Kidney (tissue), 13 donors: ENCODE measurements at regions not wholly inside any gene's neighbourhood (a gene's known extent, or its start where the extent isn't known, plus 50 kb on each side); places are given as distances from the start of the nearest gene placed in this dataset.
"Not testable (repeated sequence)": the region's sequence is repeated elsewhere in the genome, so short reads cannot be mapped to it uniquely, and the experiment has no call there.

Experiments
- DNase-seq, 5 donors: peaks; one replicate each; pipeline ENCODE4 v3.0.0-alpha.2; 2013 to 2020
- FAIRE-seq: peaks from 2 replicates; lab custom pipeline; 2012; peaks lifted over from hg19 to GRCh38; lab: Jason Lieb, UNC
- H3K27ac ChIP-seq, 2 donors: one replicate each; pipeline ENCODE4 v1.7.0; 2013; ENCODE audit warnings: low read depth in 2 of 2, low read length in 2 of 2, inconsistent platforms in 1 of 2
- H3K27me3 ChIP-seq: one replicate; pipeline ENCODE4 v1.7.1; 2013; ENCODE audit warnings: low read length, inconsistent platforms; ENCODE audit not compliant: control insufficient read depth, insufficient read depth
- H3K36me3 ChIP-seq, 3 donors: one replicate each; pipeline versions ENCODE4 v1.7.0 to v1.7.1; 2013; ENCODE audit warnings: low read length in 3 of 3, control low read depth in 1 of 3, inconsistent platforms in 1 of 3; ENCODE audit not compliant: insufficient read depth in 3 of 3, control insufficient read depth in 2 of 3
- H3K4me1 ChIP-seq, 3 donors: one replicate each; pipeline versions ENCODE4 v1.7.0 to v1.7.1; 2013; ENCODE audit warnings: low read length in 3 of 3, inconsistent platforms in 1 of 3, low read depth in 1 of 3; ENCODE audit not compliant: control insufficient read depth in 2 of 3, insufficient read depth in 2 of 3
- H3K4me3 ChIP-seq, 3 donors: one replicate each; pipeline versions ENCODE4 v1.7.0 to v1.8.1; 2013; ENCODE audit warnings: low read length in 3 of 3, control low read depth in 1 of 3, inconsistent platforms in 1 of 3
- H3K9ac ChIP-seq, 3 donors: one replicate each; pipeline versions ENCODE4 v1.7.0 to v1.7.1; 2013; ENCODE audit warnings: low read length in 3 of 3, control low read depth in 1 of 3, inconsistent platforms in 1 of 3
- H3K9me3 ChIP-seq, 3 donors: one replicate each; pipeline versions ENCODE4 v1.7.0 to v1.7.1; 2013; ENCODE audit warnings: low read length in 3 of 3, control low read depth in 1 of 3, inconsistent platforms in 1 of 3; ENCODE audit not compliant: control insufficient read depth in 2 of 3, insufficient read depth in 1 of 3
- CTCF ChIP-seq: IDR thresholded peaks from 3 replicates; pipeline ENCODE4 v1.5.1; 2012; ENCODE audit warnings: mild to moderate bottlenecking, moderate library complexity, borderline replicate concordance; ENCODE audit not compliant: insufficient read depth; ENCODE audit errors: extremely low read depth
- intact Hi-C: fragments of 100-400 bp; cut with DNase I; formaldehyde crosslinking; loops from one replicate; pipeline ENCODE4 v1.11.1; 2022
- donor health status: control.
- donor health status: control.
- donor health status: control.
- donor health status: control.
- donor health status: control.
- donor health status: DM: yes; HTN: yes; CAD: no.
- donor health status: Normal renal cell carcinoma (clear cell type).

DNA sequence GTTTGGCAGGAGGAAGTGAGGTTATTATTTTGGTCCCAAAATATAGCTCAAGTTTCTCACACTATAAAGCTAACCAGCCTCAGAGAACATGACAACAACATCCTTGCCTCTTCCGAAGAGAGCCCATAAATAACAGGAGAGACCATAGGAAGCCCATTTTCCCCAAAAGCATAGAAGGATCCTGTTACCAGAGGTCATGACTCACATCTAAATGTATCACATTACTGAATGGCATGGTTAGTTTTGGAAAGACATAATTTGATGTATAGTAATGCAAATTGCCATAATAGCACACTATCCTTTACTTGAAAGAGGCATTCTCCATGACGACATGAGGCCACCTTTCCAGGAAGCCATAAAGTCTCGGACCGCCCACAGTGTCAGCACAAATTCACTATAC, 238.8 kb upstream of the GRIA3 start:
- FAIRE-seq, result no peak
- H3K27ac ChIP-seq, result no peak overlapping the region
- intact Hi-C loops, result no loop called here

GRCh38 chrX:122972604-122973003, 211.5 kb upstream of the GRIA3 start:
- H3K36me3 ChIP-seq, result no peaks in the 10 kb centered on the region
- no peak for TF ChIP-seq CTCF
- intact Hi-C loops, result no loop called here
- H3K4me3 ChIP-seq, result no peak overlapping the region
- DNase-seq (no peak), FAIRE-seq (no peak)
- H3K9me3 ChIP-seq, result no peaks in the 10 kb centered on the region
- no peaks in the 10 kb centered on the region for H3K27me3 ChIP-seq
- H3K9ac ChIP-seq, result no peak overlapping the region
- H3K4me1 ChIP-seq, result no peaks in the 10 kb centered on the region
- no peak overlapping the region for H3K27ac ChIP-seq

More for the DNA sequence above, 238.8 kb upstream of the GRIA3 start:
- Histone ChIP-seq H3K27me3 (no peaks in the 10 kb centered on the region), H3K4me1 (no peaks in the 10 kb centered on the region), H3K36me3 (no peaks in the 10 kb centered on the region), H3K9ac (no peak overlapping the region), H3K9me3 (no peaks in the 10 kb centered on the region), H3K4me3 (no peak overlapping the region)
- no peak for TF ChIP-seq CTCF
- DNase-seq, result no peak

GRCh38 chrX:122982521-122982920, 201.6 kb upstream of the GRIA3 start:
- no peaks in the 10 kb centered on the region for H3K4me1 ChIP-seq
- no peak for TF ChIP-seq CTCF
- intact Hi-C loops, result no loop called here
- H3K4me3 ChIP-seq, result no peak overlapping the region
- no peak for DNase-seq
- H3K36me3 ChIP-seq, result no peaks in the 10 kb centered on the region
- no peak overlapping the region for H3K9ac ChIP-seq
- peaks cover 0 to 5% (median 0%) of the 10 kb centered on the region in 3 donors for H3K9me3 ChIP-seq
- H3K27ac ChIP-seq, result no peak overlapping the region
- no peaks in the 10 kb centered on the region for H3K27me3 ChIP-seq
- no peak for FAIRE-seq

DNA sequence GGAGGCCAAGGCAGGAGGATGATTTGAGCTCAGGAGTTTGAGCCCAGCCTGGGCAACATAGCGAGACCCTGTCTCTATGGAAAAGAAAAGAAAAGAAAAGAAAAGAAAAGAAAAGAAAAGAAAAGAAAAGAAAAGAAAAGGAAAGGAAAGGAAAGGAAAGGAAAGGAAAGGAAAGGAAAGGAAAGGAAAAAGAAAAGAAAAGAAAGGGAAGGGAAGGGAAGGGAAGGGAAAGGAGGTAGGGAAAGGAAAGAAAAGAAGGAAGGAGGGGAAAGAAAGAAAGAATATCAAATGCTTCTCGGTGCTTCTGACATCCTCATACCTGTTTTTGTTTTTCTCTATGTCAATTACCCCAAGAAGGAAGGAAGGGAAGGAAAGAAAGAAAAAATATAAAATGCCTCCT, 181.2 kb upstream of the GRIA3 start:
- FAIRE-seq, DNase-seq, H3K27me3 ChIP-seq, H3K9me3 ChIP-seq, intact Hi-C loops, H3K4me3 ChIP-seq, H3K4me1 ChIP-seq, H3K9ac ChIP-seq, H3K27ac ChIP-seq, H3K36me3 ChIP-seq: not testable (repeated sequence)
